Loucy (cell line): ENCODE measurements at regions not wholly inside any gene's neighbourhood (a gene's known extent, or its start where the extent isn't known, plus 50 kb on each side); places are given as distances from the start of the nearest gene placed in this dataset.

ENCODE experiments used
- H2AFZ ChIP-seq: fragments of 200-600 bp; sonication (generic); 2 replicates; pipeline ENCODE4 v1.6.0; 2016; ENCODE audit warnings: antibody characterized with exemption, mild to moderate bottlenecking, low read length, moderate library complexity
- H3F3A ChIP-seq: fragments of 200-600 bp; 2 replicates; pipeline ENCODE4 v1.6.0; 2016; ENCODE audit warnings: antibody characterized with exemption, low read depth, mild to moderate bottlenecking
- H3K27me3 ChIP-seq: fragments of 200-600 bp; sonication (generic); 2 replicates; pipeline ENCODE4 v1.6.1; 2014; ENCODE audit warnings: low read length, mild to moderate bottlenecking; ENCODE audit not compliant: insufficient read depth, poor library complexity, severe bottlenecking
- H3K36me3 ChIP-seq: fragments of 200-600 bp; sonication (generic); 2 replicates; pipeline ENCODE4 v1.6.1; 2016; ENCODE audit warnings: low read length; ENCODE audit not compliant: insufficient read depth
- H3K4me1 ChIP-seq: fragments of 200-600 bp; sonication (generic); 2 replicates; pipeline ENCODE4 v1.5.1; 2014; ENCODE audit warnings: low read length, mild to moderate bottlenecking; ENCODE audit not compliant: insufficient read depth, poor library complexity, severe bottlenecking
- H3K4me2 ChIP-seq: fragments of 200-600 bp; sonication (generic); 2 replicates; pipeline ENCODE4 v1.6.0; 2014; ENCODE audit warnings: antibody characterized with exemption, low read length, low read depth, mild to moderate bottlenecking; ENCODE audit not compliant: poor library complexity, severe bottlenecking
- H3K4me3 ChIP-seq: fragments of 200-600 bp; sonication (generic); 2 replicates; pipeline ENCODE4 v1.5.1; 2014; ENCODE audit warnings: low read length, mild to moderate bottlenecking, mixed read lengths; ENCODE audit not compliant: poor library complexity, severe bottlenecking
- H3K79me2 ChIP-seq: fragments of 200-600 bp; sonication (generic); 2 replicates; pipeline ENCODE4 v1.6.1; 2014; ENCODE audit warnings: low read length; ENCODE audit not compliant: insufficient read depth
- H3K9ac ChIP-seq: fragments of 200-600 bp; sonication (generic); 2 replicates; pipeline ENCODE4 v1.6.0; 2014; ENCODE audit warnings: mild to moderate bottlenecking, low read depth, low read length, moderate library complexity; ENCODE audit not compliant: poor library complexity, severe bottlenecking
- H3K9me2 ChIP-seq: fragments of 200-600 bp; sonication (generic); replicated peaks from 2 replicates; pipeline ENCODE4 v1.6.1; 2016; ENCODE audit warnings: low read depth, low read length, mixed read lengths
- H3K9me3 ChIP-seq: fragments of 200-600 bp; sonication (generic); 2 replicates; pipeline ENCODE4 v1.6.1; 2014; ENCODE audit warnings: mild to moderate bottlenecking, antibody characterized with exemption, low read length, low read depth; ENCODE audit not compliant: insufficient read depth
- H4K20me1 ChIP-seq: fragments of 200-600 bp; sonication (generic); 2 replicates; pipeline ENCODE4 v1.6.0; 2014; ENCODE audit warnings: antibody characterized with exemption, low read length, mild to moderate bottlenecking; ENCODE audit not compliant: insufficient read depth, poor library complexity, severe bottlenecking
- CTCF ChIP-seq: fragments of 200-600 bp; sonication (generic); conservative IDR thresholded peaks from 2 replicates; pipeline ENCODE4 v1.5.1; 2014; ENCODE audit warnings: mild to moderate bottlenecking, antibody characterized with exemption, low read length
- EZH2phosphoT487 ChIP-seq: fragments of 200-600 bp; IDR thresholded peaks from 2 replicates; pipeline ENCODE4 v1.6.1; 2018; ENCODE audit warnings: antibody characterized with exemption, mild to moderate bottlenecking, moderate library complexity, borderline replicate concordance

- Histone ChIP-seq H4K20me1 (no peaks in the 10 kb centered on the region), H3K36me3 (no peaks in the 10 kb centered on the region), H3K79me2 (no peaks in the 10 kb centered on the region), H3K4me2 (no peak overlapping the region), H3K27me3 (no peaks in the 10 kb centered on the region), H3F3A (no peaks in the 10 kb centered on the region), H3K4me3 (no peak overlapping the region), H3K4me1 (no peaks in the 10 kb centered on the region), H3K9ac (no peak overlapping the region), H2AFZ (no peak overlapping the region), H3K9me2 (no peaks in the 10 kb centered on the region), H3K9me3 (no peaks in the 10 kb centered on the region; the same call in 1 of the 2 replicates)
- TF ChIP-seq EZH2phosphoT487 (no peak), CTCF (no peak)
Observed at GRCh38 chr14:66005900-66006434, 480.2 kb upstream of the CCDC196 start.

- Histone ChIP-seq H3K9me3 (no peaks in the 10 kb centered on the region), H3K79me2 (no peaks in the 10 kb centered on the region), H4K20me1 (no peaks in the 10 kb centered on the region), H2AFZ (no peak overlapping the region), H3K9me2 (no peaks in the 10 kb centered on the region), H3K4me3 (no peak overlapping the region), H3K36me3 (no peaks in the 10 kb centered on the region), H3K4me2 (no peak overlapping the region), H3K4me1 (no peaks in the 10 kb centered on the region), H3F3A (no peaks in the 10 kb centered on the region), H3K27me3 (no peaks in the 10 kb centered on the region), H3K9ac (no peak overlapping the region)
- TF ChIP-seq EZH2phosphoT487 (no peak), CTCF (no peak)
Observed at GRCh38 chr14:66008631-66009030, 477.5 kb upstream of the CCDC196 start.

GRCh38 chr14:66009089-66009488 lies 477.1 kb upstream of the CCDC196 start:
- H3F3A ChIP-seq: no peaks in the 10 kb centered on the region
- no peak overlapping the region for H3K4me3 ChIP-seq
- no peak overlapping the region for H3K4me2 ChIP-seq
- H3K9ac ChIP-seq: no peak overlapping the region
- H3K27me3 ChIP-seq: no peaks in the 10 kb centered on the region
- H4K20me1 ChIP-seq: no peaks in the 10 kb centered on the region
- no peaks in the 10 kb centered on the region for H3K9me2 ChIP-seq
- TF ChIP-seq EZH2phosphoT487 (no peak), CTCF (no peak)
- H3K79me2 ChIP-seq: no peaks in the 10 kb centered on the region
- H3K4me1 ChIP-seq: no peaks in the 10 kb centered on the region
- H3K9me3 ChIP-seq: no peaks in the 10 kb centered on the region
- no peak overlapping the region for H2AFZ ChIP-seq
- no peaks in the 10 kb centered on the region for H3K36me3 ChIP-seq
